IMR-90 (cell line): ENCODE measurements at regions not wholly inside any gene's neighbourhood (a gene's known extent, or its start where the extent isn't known, plus 50 kb on each side); places are given as distances from the start of the nearest gene placed in this dataset.

Experiments used
- ATAC-seq: fragments of 200-7000 bp; cut with Tn5 transposase; 2 replicates; pipeline ENCODE4 v1.9.1; 2020; ENCODE audit warnings: low read depth, mild to moderate bottlenecking, moderate library complexity
- BruUV-seq: library from RNA; stranded (reverse); fragments of 400-500 nt; replicated peaks from 2 replicates; lab custom pipeline; 2021; lab: Mats Ljungman, UMichigan
- CTCF ChIA-PET: fragments of 300-600 bp; formaldehyde crosslinking; extraction: SDS; loops from one replicate; lab custom pipeline; 2021; ENCODE audit warnings: antibody characterized with exemption; lab: Yijun Ruan, JAX
- POLR2A ChIA-PET: fragments of 300-600 bp; sonication (Branson Sonifier 250); formaldehyde crosslinking; loops from one replicate; lab custom pipeline; 2022; ENCODE audit warnings: antibody characterized with exemption; ENCODE audit not compliant: unreplicated experiment; lab: Charles Lee
- DNase-seq: peaks from one replicate; pipeline ENCODE4 v3.0.0; 2013
- H2AFZ ChIP-seq: replicated peaks from 2 replicates; pipeline ENCODE3; 2013; ENCODE audit warnings: low read length, mild to moderate bottlenecking; ENCODE audit not compliant: poor library complexity
- H2AK5ac ChIP-seq: 2 replicates; pipeline ENCODE4 v1.6.1; 2013; ENCODE audit warnings: low read depth, low read length, inconsistent platforms
- H2AK9ac ChIP-seq: replicated peaks from 2 replicates; pipeline ENCODE3; 2013; ENCODE audit warnings: mild to moderate bottlenecking, low read depth, low read length, moderate library complexity; ENCODE audit not compliant: poor library complexity
- H2BK120ac ChIP-seq: 2 replicates; pipeline ENCODE4 v1.6.1; 2013; ENCODE audit warnings: low read depth, low read length, inconsistent platforms
- H2BK15ac ChIP-seq: 3 replicates; pipeline ENCODE4 v1.6.1; 2013; ENCODE audit warnings: low read depth, low read length, inconsistent platforms
- H2BK20ac ChIP-seq: 2 replicates; pipeline ENCODE4 v1.6.1; 2013; ENCODE audit warnings: low read depth, mild to moderate bottlenecking, inconsistent platforms, low read length, moderate library complexity
- H2BK5ac ChIP-seq: 2 replicates; pipeline ENCODE4 v1.6.1; 2013; ENCODE audit warnings: mild to moderate bottlenecking, low read depth, low read length, inconsistent platforms; ENCODE audit not compliant: poor library complexity, severe bottlenecking
- H3K14ac ChIP-seq: replicated peaks from 2 replicates; pipeline ENCODE4 v1.6.1; 2013; ENCODE audit warnings: low read depth, low read length, inconsistent platforms
- H3K18ac ChIP-seq: 2 replicates; pipeline ENCODE4 v1.6.1; 2013; ENCODE audit warnings: low read depth, low read length, control low read depth
- H3K23ac ChIP-seq: 2 replicates; pipeline ENCODE4 v1.6.1; 2013; ENCODE audit warnings: low read depth, low read length, inconsistent platforms
- H3K27ac ChIP-seq: 2 replicates; pipeline ENCODE4 v1.5.1; 2013; ENCODE audit warnings: mild to moderate bottlenecking, control low read depth, low read length; ENCODE audit not compliant: insufficient read depth
- H3K27me3 ChIP-seq: 2 replicates; pipeline ENCODE4 v1.6.1; 2013; ENCODE audit warnings: low read length; ENCODE audit not compliant: control insufficient read depth, insufficient read depth
- H3K36me3 ChIP-seq: 2 replicates; pipeline ENCODE4 v1.6.1; 2013; ENCODE audit warnings: low read length, mixed read lengths; ENCODE audit not compliant: control insufficient read depth, insufficient read depth
- H3K4ac ChIP-seq: 2 replicates; pipeline ENCODE4 v1.6.1; 2013; ENCODE audit warnings: low read depth, low read length, inconsistent platforms
- H3K4me1 ChIP-seq: 2 replicates; pipeline ENCODE4 v1.6.1; 2013; ENCODE audit warnings: low read length, mixed read lengths; ENCODE audit not compliant: control insufficient read depth, insufficient read depth
- H3K4me2 ChIP-seq: 2 replicates; pipeline ENCODE4 v1.6.1; 2013; ENCODE audit warnings: low read depth, mild to moderate bottlenecking, control low read depth, low read length, moderate library complexity
- H3K4me3 ChIP-seq: 2 replicates; pipeline ENCODE4 v1.5.1; 2013; ENCODE audit warnings: low read depth, mild to moderate bottlenecking, control low read depth, low read length, moderate library complexity; ENCODE audit not compliant: insufficient read depth
- H3K56ac ChIP-seq: 2 replicates; pipeline ENCODE4 v1.6.1; 2013; ENCODE audit warnings: low read length, inconsistent platforms; ENCODE audit not compliant: insufficient read depth; ENCODE audit errors: extremely low read depth
- H3K79me1 ChIP-seq, 2 experiments: 2 replicates each; pipeline ENCODE4 v1.6.1; 2013; ENCODE audit warnings: low read length in 2 of 2, inconsistent platforms in 1 of 2, low read depth in 1 of 2
- H3K9ac ChIP-seq: 2 replicates; pipeline ENCODE4 v1.6.1; 2013; ENCODE audit warnings: low read depth, low read length, control low read depth
- H3K9me1 ChIP-seq: 2 replicates; pipeline ENCODE4 v1.6.1; 2013; ENCODE audit warnings: low read length, inconsistent platforms; ENCODE audit not compliant: insufficient read depth
- H3K9me3 ChIP-seq: 2 replicates; pipeline ENCODE4 v1.6.1; 2013; ENCODE audit warnings: low read length; ENCODE audit not compliant: control insufficient read depth, insufficient read depth
- H4K20me1 ChIP-seq: 2 replicates; pipeline ENCODE4 v1.6.1; 2013; ENCODE audit warnings: low read length, inconsistent platforms; ENCODE audit not compliant: insufficient read depth
- H4K5ac ChIP-seq: 2 replicates; pipeline ENCODE4 v1.6.1; 2013; ENCODE audit warnings: mild to moderate bottlenecking, low read depth, low read length, control low read depth
- H4K8ac ChIP-seq, 2 experiments: 2 replicates each; pipeline ENCODE4 v1.6.1; 2013; ENCODE audit warnings: low read depth in 2 of 2, low read length in 2 of 2, control low read depth in 1 of 2, inconsistent platforms in 1 of 2
- H4K91ac ChIP-seq: 2 replicates; pipeline ENCODE4 v1.6.1; 2013; ENCODE audit warnings: low read depth, low read length, inconsistent platforms; ENCODE audit not compliant: insufficient read depth
- BHLHE40 ChIP-seq: fragments of 150-350 bp; IDR thresholded peaks from 2 replicates; pipeline ENCODE4 v1.6.1; 2016; ENCODE audit warnings: mild to moderate bottlenecking, low read depth, low read length
- CEBPB ChIP-seq: IDR thresholded peaks from 2 replicates; pipeline ENCODE4 v1.6.1; 2012; ENCODE audit warnings: low read depth, low read length, improper control_type of control experiment
- CHD1 ChIP-seq: IDR thresholded peaks from 2 replicates; pipeline ENCODE4 v1.6.1; 2012; ENCODE audit warnings: low read depth, low read length, improper control_type of control experiment
- CTCF ChIP-seq: conservative IDR thresholded peaks from 2 replicates; pipeline ENCODE4 v1.5.1; 2012; ENCODE audit warnings: mild to moderate bottlenecking, low read depth, low read length, improper control_type of control experiment
- ELK1 ChIP-seq: fragments of 150-350 bp; IDR thresholded peaks from 2 replicates; pipeline ENCODE4 v1.6.1; 2016; ENCODE audit warnings: low read depth, mild to moderate bottlenecking, low read length, moderate library complexity, borderline replicate concordance
- MAFK ChIP-seq: IDR thresholded peaks from 2 replicates; pipeline ENCODE4 v1.6.1; 2012; ENCODE audit warnings: low read depth, low read length, improper control_type of control experiment
- MAZ ChIP-seq: IDR thresholded peaks from 2 replicates; pipeline ENCODE4 v1.6.1; 2012; ENCODE audit warnings: low read depth, mild to moderate bottlenecking, low read length, improper control_type of control experiment, moderate library complexity, borderline replicate concordance
- MXI1 ChIP-seq: IDR thresholded peaks from 2 replicates; pipeline ENCODE4 v1.6.1; 2012; ENCODE audit warnings: low read depth, mild to moderate bottlenecking, low read length, moderate library complexity, borderline replicate concordance
- NFE2L2 ChIP-seq: fragments of 150-350 bp; IDR thresholded peaks from 2 replicates; pipeline ENCODE4 v1.6.1; 2016; ENCODE audit warnings: low read depth, mild to moderate bottlenecking, low read length
- RAD21 ChIP-seq: IDR thresholded peaks from 2 replicates; pipeline ENCODE4 v1.6.1; 2012; ENCODE audit warnings: low read length, improper control_type of control experiment
- RCOR1 ChIP-seq: IDR thresholded peaks from 2 replicates; pipeline ENCODE4 v1.6.1; 2012; ENCODE audit warnings: mild to moderate bottlenecking, low read length, improper control_type of control experiment; ENCODE audit not compliant: insufficient replicate concordance
- RFX5 ChIP-seq: IDR thresholded peaks from 2 replicates; pipeline ENCODE4 v1.8.0; 2012; ENCODE audit warnings: low read depth, mild to moderate bottlenecking, low read length, moderate library complexity
- SMC3 ChIP-seq: fragments of 150-350 bp; IDR thresholded peaks from 2 replicates; pipeline ENCODE4 v1.6.1; 2016; ENCODE audit warnings: low read depth, mild to moderate bottlenecking, antibody characterized with exemption, low read length, moderate library complexity
- WGBS, 2 experiments: methylation state at CpG; one replicate each; pipeline versions ENCODE4 v1.1.5 to v1.1.7; 2013; ENCODE audit warnings: missing lambda C conversion rate in 2 of 2; ENCODE audit not compliant: insufficient read length in 1 of 2; ENCODE audit errors: extremely low coverage in 2 of 2; 5-methylcytosine and 5-hydroxymethylcytosine counted together
- dilution Hi-C: fragments of 300-500 bp; cut with HindIII; formaldehyde crosslinking; loops from one replicate; pipeline ENCODE4 v1.14.3; 2018; ENCODE audit warnings: low sequenced_read_pairs; ENCODE audit not compliant: unreplicated experiment
- in situ Hi-C: fragments of 300-500 bp; cut with MboI; formaldehyde crosslinking; loops from 3 replicates; pipeline ENCODE4 v1.14.3; 2019; ENCODE audit warnings: low sequenced_read_pairs, inconsistent platforms, mixed read lengths
- intact Hi-C: fragments of 100-400 bp; cut with micrococcal nuclease; formaldehyde crosslinking; loops from 2 replicates; pipeline ENCODE4 v1.10.0; 2022
- TF ChIP-seq, protein P1 (sequence below): fragments of 150-350 bp; IDR thresholded peaks from 2 replicates; pipeline ENCODE4 v1.6.1; 2017; ENCODE audit warnings: mild to moderate bottlenecking, antibody characterized with exemption, low read length, low read depth

- no peak overlapping the region for H2AFZ ChIP-seq
- no peak overlapping the region for H3K18ac ChIP-seq
- no peaks in the 10 kb centered on the region for H3K36me3 ChIP-seq
- no peak overlapping the region for H2AK9ac ChIP-seq
- H4K5ac ChIP-seq = no peak overlapping the region
- H2AK5ac ChIP-seq = no peak overlapping the region
- H3K4me3 ChIP-seq = no peak overlapping the region
- ATAC-seq = no peak
- no peak overlapping the region for H3K56ac ChIP-seq
- H3K4me1 ChIP-seq = no peaks in the 10 kb centered on the region
- no peak for DNase-seq
- no peak overlapping the region for H3K14ac ChIP-seq
- no peaks in the 10 kb centered on the region for H4K20me1 ChIP-seq
- no peak overlapping the region for H3K9ac ChIP-seq
- H3K23ac ChIP-seq = no peak overlapping the region
- H3K9me1 ChIP-seq = no peaks in the 10 kb centered on the region
- no peak overlapping the region for H4K91ac ChIP-seq
- no peak overlapping the region for H3K4ac ChIP-seq
- in situ Hi-C loops = loop anchor here (5.0 kb wide), 1 partner anchor 612 kb away; no protein-coding TSS in a partner anchor
- H3K79me1 ChIP-seq = no peaks in the 10 kb centered on the region
- no peak overlapping the region for H2BK120ac ChIP-seq
- H3K9me3 ChIP-seq = no peaks in the 10 kb centered on the region
- no peak overlapping the region for H3K4me2 ChIP-seq
- dilution Hi-C loops = no loop called here
- POLR2A ChIA-PET = no interaction called here
- no peak overlapping the region for H2BK15ac ChIP-seq
- CTCF ChIA-PET = no interaction called here
- no peak for TF ChIP-seq RFX5
- no peak for TF ChIP-seq RCOR1
- no peak for TF ChIP-seq NFE2L2
- no peak for TF ChIP-seq RAD21
- no peak for TF ChIP-seq ELK1
- no peak for TF ChIP-seq MXI1
- no peak for TF ChIP-seq CTCF
- TF ChIP-seq MAFK = no peak
- TF ChIP-seq CHD1 = no peak
- TF ChIP-seq, protein P1, sequence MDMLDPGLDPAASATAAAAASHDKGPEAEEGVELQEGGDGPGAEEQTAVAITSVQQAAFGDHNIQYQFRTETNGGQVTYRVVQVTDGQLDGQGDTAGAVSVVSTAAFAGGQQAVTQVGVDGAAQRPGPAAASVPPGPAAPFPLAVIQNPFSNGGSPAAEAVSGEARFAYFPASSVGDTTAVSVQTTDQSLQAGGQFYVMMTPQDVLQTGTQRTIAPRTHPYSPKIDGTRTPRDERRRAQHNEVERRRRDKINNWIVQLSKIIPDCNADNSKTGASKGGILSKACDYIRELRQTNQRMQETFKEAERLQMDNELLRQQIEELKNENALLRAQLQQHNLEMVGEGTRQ = no peak
- no peak for TF ChIP-seq SMC3
- TF ChIP-seq MAZ = no peak
- TF ChIP-seq BHLHE40 = no peak
- no peak for TF ChIP-seq CEBPB
- H2BK20ac ChIP-seq = no peak overlapping the region
- no TSS peak for BruUV-seq
- intact Hi-C loops = no loop called here
- H3K27ac ChIP-seq = no peak overlapping the region
- H2BK5ac ChIP-seq = no peak overlapping the region
- peaks cover 3% of the 10 kb centered on the region; the same call in 1 of the 2 replicates for H3K27me3 ChIP-seq
- WGBS, 2 experiments = 25% methylated on average over 4 of the region's 9 CpGs; no CpG with 5 or more reads in 1 of the 2 experiments
- H4K8ac ChIP-seq = no peak overlapping the region
These were observed 618.5 kb downstream of the PTPRU start for GRCh38 chr1:29854700-29855276.
